ENCODE measurements at regions not wholly inside any gene's neighbourhood (a gene's known extent, or its start where the extent isn't known, plus 50 kb on each side); places are given as distances from the start of the nearest gene placed in this dataset.

DNA sequence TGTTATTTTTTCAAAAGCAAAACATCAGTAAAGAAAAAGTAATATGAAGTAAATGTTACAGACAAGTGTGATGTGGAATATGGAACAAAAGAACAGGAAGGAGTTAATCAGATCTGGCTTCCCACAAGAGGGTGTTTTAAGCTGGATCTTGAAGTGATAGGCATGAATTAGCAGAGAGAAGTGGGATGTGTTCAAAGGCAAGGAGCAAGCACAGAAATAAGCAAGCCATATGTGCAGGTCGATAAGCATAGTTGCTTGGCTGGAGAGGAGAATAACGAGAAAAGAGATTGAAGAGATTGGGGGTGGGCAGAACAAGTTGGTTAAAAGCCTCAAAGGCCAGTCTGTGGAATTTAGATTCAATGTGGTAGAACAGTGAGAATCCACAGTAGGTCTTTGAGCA, 60.9 kb upstream of the PRPS1 start:
- Histone ChIP-seq H3K36me3 (ENCODE audit: control insufficient read depth, insufficient read depth, low read length) (no peaks in the 10 kb centered on the region), H3K4me1 (ENCODE audit: control insufficient read depth, insufficient read depth, low read length, poor library complexity, severe bottlenecking) (no peaks in the 10 kb centered on the region), H3K9me3 (ENCODE audit: control insufficient read depth, low read length) (no peaks in the 10 kb centered on the region), H3K4me3 (ENCODE audit: insufficient read depth, low read depth, low read length, poor library complexity, severe bottlenecking) (no peak overlapping the region), H3K27ac (ENCODE audit: insufficient read depth, low read length, poor library complexity, severe bottlenecking) (no peak overlapping the region), H3K27me3 (replicated peaks; ENCODE audit: control insufficient read depth, insufficient read depth, low read length, poor library complexity, severe bottlenecking) (no peaks in the 10 kb centered on the region)
- no peak for DNase-seq

DNA sequence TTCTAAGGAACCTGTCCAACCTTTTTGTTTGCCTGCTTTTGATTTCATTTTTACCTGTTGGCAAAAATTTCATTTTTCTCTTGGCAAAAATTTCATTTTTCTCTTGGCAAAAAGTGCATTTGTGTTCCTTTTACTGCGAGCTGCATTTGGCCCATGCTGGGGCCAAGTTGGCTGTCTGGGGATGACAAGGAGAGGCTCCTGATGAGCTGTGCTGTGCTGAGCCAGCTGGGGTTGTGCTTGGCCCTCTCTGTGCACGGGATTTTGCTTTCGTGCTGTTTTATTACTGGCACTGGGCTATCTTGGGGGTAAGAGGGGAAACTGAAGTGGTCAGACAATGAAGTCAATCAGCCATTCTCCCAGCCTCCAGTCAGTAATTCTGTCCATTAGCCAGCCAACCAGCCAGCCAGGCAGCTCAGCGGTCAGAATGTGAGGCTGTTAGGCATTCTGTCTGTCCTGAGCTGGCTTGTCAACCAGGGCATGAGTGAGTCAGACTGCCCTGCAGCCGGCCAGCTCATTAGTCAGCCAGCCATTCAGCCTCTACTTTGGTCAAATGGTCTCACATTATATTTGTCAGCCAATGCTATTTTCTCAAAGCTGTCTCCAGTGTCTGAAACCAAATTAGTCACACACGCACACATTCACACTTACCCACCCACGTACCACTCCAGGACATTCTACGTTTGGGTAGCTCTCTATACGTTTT, 56.9 kb upstream of the PRPS1 start:
- H3K9me3 ChIP-seq (ENCODE audit: control insufficient read depth, low read length) = no peaks in the 10 kb centered on the region
- no peaks in the 10 kb centered on the region for H3K4me1 ChIP-seq (ENCODE audit: control insufficient read depth, insufficient read depth, low read length, poor library complexity, severe bottlenecking)
- DNase-seq = no peak
- H3K27ac ChIP-seq (ENCODE audit: insufficient read depth, low read length, poor library complexity, severe bottlenecking) = no peak overlapping the region
- no peak overlapping the region for H3K4me3 ChIP-seq (ENCODE audit: insufficient read depth, low read depth, low read length, poor library complexity, severe bottlenecking)
- H3K36me3 ChIP-seq (ENCODE audit: control insufficient read depth, insufficient read depth, low read length) = no peaks in the 10 kb centered on the region
- H3K27me3 ChIP-seq (replicated peaks; ENCODE audit: control insufficient read depth, insufficient read depth, low read length, poor library complexity, severe bottlenecking) = no peaks in the 10 kb centered on the region

DNA sequence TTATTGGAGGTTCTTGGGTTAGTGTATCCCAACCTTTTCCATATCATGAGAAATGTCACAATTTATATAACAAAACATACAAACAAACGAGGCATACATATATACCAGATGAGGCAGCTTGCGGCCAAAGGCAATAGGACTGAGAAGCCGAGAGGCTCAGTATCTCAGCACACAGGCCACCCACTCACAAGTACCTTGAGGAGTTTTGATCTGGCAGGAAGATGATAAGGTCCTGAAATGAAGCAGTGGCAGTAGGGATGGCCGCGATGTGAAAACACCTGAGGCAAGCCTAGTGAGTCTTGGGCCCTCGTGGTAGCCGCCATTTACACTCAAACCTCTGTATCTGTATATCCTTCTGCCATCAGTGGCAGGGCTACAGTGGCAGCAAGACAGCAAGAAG, 55.3 kb upstream of the PRPS1 start:
- Histone ChIP-seq H3K4me1 (ENCODE audit: control insufficient read depth, insufficient read depth, low read length, poor library complexity, severe bottlenecking) (no peaks in the 10 kb centered on the region), H3K27me3 (replicated peaks; ENCODE audit: control insufficient read depth, insufficient read depth, low read length, poor library complexity, severe bottlenecking) (no peaks in the 10 kb centered on the region), H3K4me3 (ENCODE audit: insufficient read depth, low read depth, low read length, poor library complexity, severe bottlenecking) (no peak overlapping the region), H3K9me3 (ENCODE audit: control insufficient read depth, low read length) (no peaks in the 10 kb centered on the region), H3K36me3 (ENCODE audit: control insufficient read depth, insufficient read depth, low read length) (no peaks in the 10 kb centered on the region), H3K27ac (ENCODE audit: insufficient read depth, low read length, poor library complexity, severe bottlenecking) (no peak overlapping the region)
- DNase-seq = no peak

DNA sequence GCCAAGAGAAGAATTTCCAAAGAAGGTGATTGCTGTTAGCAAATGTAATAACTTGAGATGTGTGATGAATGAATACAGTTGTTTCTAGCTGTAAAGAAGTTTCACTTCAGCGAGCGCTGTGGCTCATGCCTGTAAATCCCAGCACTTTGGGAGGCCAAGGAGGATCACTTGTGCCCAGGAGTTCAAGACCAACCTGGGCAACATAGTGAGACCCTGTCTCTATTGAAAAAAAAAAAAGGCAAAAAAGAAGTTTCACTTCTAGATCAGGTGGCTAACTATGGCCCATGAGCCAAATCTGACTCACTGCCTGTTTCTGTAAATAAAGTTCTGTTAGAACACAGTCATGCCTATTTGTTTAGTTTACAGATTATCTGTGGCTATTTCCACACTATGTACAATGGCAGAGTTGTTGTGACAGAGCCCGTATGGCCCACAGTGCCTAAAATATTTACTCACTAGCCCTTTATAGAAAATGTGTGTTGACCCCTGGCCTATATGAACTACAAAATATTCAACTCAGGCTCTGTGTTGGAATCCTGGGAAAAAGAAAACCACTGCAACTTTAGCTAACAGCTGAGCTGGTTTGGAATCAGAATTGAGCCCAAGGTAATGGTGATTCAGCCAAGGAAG, 54.1 kb upstream of the PRPS1 start:
- no peaks in the 10 kb centered on the region for H3K27me3 ChIP-seq (replicated peaks; ENCODE audit: control insufficient read depth, insufficient read depth, low read length, poor library complexity, severe bottlenecking)
- H3K4me1 ChIP-seq (ENCODE audit: control insufficient read depth, insufficient read depth, low read length, poor library complexity, severe bottlenecking) = no peaks in the 10 kb centered on the region
- no peak for DNase-seq
- no peak overlapping the region for H3K4me3 ChIP-seq (ENCODE audit: insufficient read depth, low read depth, low read length, poor library complexity, severe bottlenecking)
- H3K27ac ChIP-seq (ENCODE audit: insufficient read depth, low read length, poor library complexity, severe bottlenecking) = no peak overlapping the region
- H3K36me3 ChIP-seq (ENCODE audit: control insufficient read depth, insufficient read depth, low read length) = no peaks in the 10 kb centered on the region
- H3K9me3 ChIP-seq (ENCODE audit: control insufficient read depth, low read length) = no peaks in the 10 kb centered on the region

DNA sequence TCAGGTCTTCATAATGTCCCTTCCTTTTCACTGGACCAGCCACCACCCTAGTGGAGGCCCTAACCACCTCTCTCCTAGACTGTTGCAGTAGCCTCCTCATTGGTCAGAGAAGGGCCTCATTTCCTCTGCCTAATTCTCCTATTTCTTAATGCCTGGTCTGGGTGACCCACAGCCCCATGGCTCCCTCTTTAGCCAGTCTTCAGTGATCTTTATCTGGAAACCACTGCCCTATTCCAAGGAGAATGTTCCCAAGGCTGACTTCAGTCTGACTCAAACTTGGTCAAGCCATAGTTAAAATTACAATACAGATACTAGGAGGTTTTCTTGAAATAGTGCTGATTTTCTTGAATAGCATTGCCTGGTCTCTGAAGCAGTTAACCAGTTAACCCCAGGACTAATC, 53.6 kb upstream of the PRPS1 start:
- DNase-seq = no peak

DNA sequence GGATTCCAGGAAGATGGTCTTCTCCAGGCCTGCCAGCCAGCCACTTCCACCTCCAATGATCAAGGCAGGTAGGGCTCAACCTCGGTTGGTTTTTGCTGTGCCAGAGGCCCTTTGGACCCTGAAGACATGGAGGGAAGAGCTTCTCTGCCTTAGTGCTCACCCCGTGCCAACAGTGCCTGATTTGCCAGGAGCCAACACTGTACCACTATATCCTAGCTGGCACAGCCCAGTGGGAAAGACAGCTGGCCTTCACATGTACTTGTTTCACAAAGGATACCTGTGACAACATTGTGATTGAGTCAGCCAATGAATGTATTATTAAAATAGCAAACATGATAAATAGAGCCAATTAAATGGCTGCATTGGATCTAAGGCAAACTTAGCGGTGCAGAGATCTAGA, 51.9 kb upstream of the PRPS1 start:
- no peak overlapping the region for H3K4me3 ChIP-seq (ENCODE audit: insufficient read depth, low read depth, low read length, poor library complexity, severe bottlenecking)
- no peak overlapping the region for H3K27ac ChIP-seq (ENCODE audit: insufficient read depth, low read length, poor library complexity, severe bottlenecking)
- no peaks in the 10 kb centered on the region for H3K9me3 ChIP-seq (ENCODE audit: control insufficient read depth, low read length)
- H3K4me1 ChIP-seq (ENCODE audit: control insufficient read depth, insufficient read depth, low read length, poor library complexity, severe bottlenecking) = no peaks in the 10 kb centered on the region
- H3K36me3 ChIP-seq (ENCODE audit: control insufficient read depth, insufficient read depth, low read length) = no peaks in the 10 kb centered on the region
- DNase-seq = no peak
- H3K27me3 ChIP-seq (replicated peaks; ENCODE audit: control insufficient read depth, insufficient read depth, low read length, poor library complexity, severe bottlenecking) = no peaks in the 10 kb centered on the region

More for the DNA sequence above, 53.6 kb upstream of the PRPS1 start:
- Histone ChIP-seq H3K4me3 (ENCODE audit: insufficient read depth, low read depth, low read length, poor library complexity, severe bottlenecking) (no peak overlapping the region), H3K27me3 (replicated peaks; ENCODE audit: control insufficient read depth, insufficient read depth, low read length, poor library complexity, severe bottlenecking) (no peaks in the 10 kb centered on the region), H3K27ac (ENCODE audit: insufficient read depth, low read length, poor library complexity, severe bottlenecking) (no peak overlapping the region), H3K4me1 (ENCODE audit: control insufficient read depth, insufficient read depth, low read length, poor library complexity, severe bottlenecking) (no peaks in the 10 kb centered on the region), H3K9me3 (ENCODE audit: control insufficient read depth, low read length) (no peaks in the 10 kb centered on the region), H3K36me3 (ENCODE audit: control insufficient read depth, insufficient read depth, low read length) (no peaks in the 10 kb centered on the region)

DNA sequence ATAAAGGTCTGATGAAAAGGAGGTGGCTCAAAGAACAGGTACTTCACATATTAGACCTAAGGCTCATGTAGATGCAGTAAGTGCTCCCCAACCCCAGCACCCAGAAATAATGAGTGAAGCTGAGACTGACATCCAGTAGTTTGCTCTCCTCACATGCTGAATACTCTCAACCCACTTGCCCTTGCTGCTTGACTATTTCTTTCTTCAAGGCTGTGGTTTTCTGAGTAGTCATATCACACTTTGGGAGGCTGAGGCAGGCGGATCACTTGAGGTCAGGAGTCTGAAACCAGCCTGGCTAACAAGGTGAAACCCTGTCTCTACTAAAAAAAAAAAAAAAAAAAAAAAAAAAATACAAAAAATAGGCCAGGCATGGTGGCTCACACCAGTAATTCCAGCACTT, 51.5 kb upstream of the PRPS1 start:
- H3K9me3 ChIP-seq (ENCODE audit: control insufficient read depth, low read length) = no peaks in the 10 kb centered on the region
- H3K4me3 ChIP-seq (ENCODE audit: insufficient read depth, low read depth, low read length, poor library complexity, severe bottlenecking) = no peak overlapping the region
- H3K4me1 ChIP-seq (ENCODE audit: control insufficient read depth, insufficient read depth, low read length, poor library complexity, severe bottlenecking) = no peaks in the 10 kb centered on the region
- H3K27me3 ChIP-seq (replicated peaks; ENCODE audit: control insufficient read depth, insufficient read depth, low read length, poor library complexity, severe bottlenecking) = no peaks in the 10 kb centered on the region
- H3K36me3 ChIP-seq (ENCODE audit: control insufficient read depth, insufficient read depth, low read length) = no peaks in the 10 kb centered on the region
- no peak overlapping the region for H3K27ac ChIP-seq (ENCODE audit: insufficient read depth, low read length, poor library complexity, severe bottlenecking)
- no peak for DNase-seq

DNA sequence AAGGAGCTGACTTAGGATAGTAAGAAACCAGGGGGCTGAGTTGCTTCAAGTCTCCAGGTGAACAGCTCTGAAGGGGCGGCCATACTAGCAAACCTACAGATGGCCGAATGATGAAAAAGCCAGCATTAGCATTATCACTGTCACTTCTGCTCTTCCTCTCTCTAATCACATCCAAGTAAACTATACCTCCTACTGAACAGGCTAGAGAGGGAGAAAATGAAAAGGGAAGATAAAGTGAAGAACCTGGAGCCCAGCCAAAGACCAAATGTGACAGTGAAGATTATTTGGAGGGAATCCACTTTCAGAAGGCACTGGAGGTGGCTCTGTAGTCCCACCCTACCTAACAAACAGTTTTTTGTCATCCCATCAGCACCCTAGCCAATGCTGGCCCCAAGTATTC, 50.4 kb upstream of the PRPS1 start:
- no peaks in the 10 kb centered on the region for H3K4me1 ChIP-seq (ENCODE audit: control insufficient read depth, insufficient read depth, low read length, poor library complexity, severe bottlenecking)
- no peak for DNase-seq
- H3K27me3 ChIP-seq (replicated peaks; ENCODE audit: control insufficient read depth, insufficient read depth, low read length, poor library complexity, severe bottlenecking) = no peaks in the 10 kb centered on the region
- H3K27ac ChIP-seq (ENCODE audit: insufficient read depth, low read length, poor library complexity, severe bottlenecking) = no peak overlapping the region
- H3K36me3 ChIP-seq (ENCODE audit: control insufficient read depth, insufficient read depth, low read length) = no peaks in the 10 kb centered on the region
- no peaks in the 10 kb centered on the region for H3K9me3 ChIP-seq (ENCODE audit: control insufficient read depth, low read length)
- no peak overlapping the region for H3K4me3 ChIP-seq (ENCODE audit: insufficient read depth, low read depth, low read length, poor library complexity, severe bottlenecking)
